HG02870 (cell line): ENCODE measurements at regions not wholly inside any gene's neighbourhood (a gene's known extent, or its start where the extent isn't known, plus 50 kb on each side); places are given as distances from the start of the nearest gene placed in this dataset.
"Not testable (repeated sequence)": the region's sequence is repeated elsewhere in the genome, so short reads cannot be mapped to it uniquely, and the experiment has no call there.

ENCODE experiments used
- ATAC-seq: cut with Tn5 transposase; IDR thresholded peaks from one replicate; pipeline ENCODE4 v1.9.1; 2021; ENCODE audit warnings: mild to moderate bottlenecking, moderate library complexity; ENCODE audit not compliant: unreplicated experiment

- ATAC-seq = no peak
Measured at GRCh38 chrX:138875472-138875871, 164.0 kb upstream of the FGF13 start.

- ATAC-seq = no peak
Measured at GRCh38 chrX:138874271-138874935, 162.9 kb upstream of the FGF13 start.

GRCh38 chrX:138873640-138874039, 162.1 kb upstream of the FGF13 start:
- ATAC-seq = not testable (repeated sequence)

- ATAC-seq = no peak
Measured at GRCh38 chrX:138872537-138872936, 161.0 kb upstream of the FGF13 start.

- no peak for ATAC-seq
Measured at GRCh38 chrX:138871739-138872138, 160.2 kb upstream of the FGF13 start.

GRCh38 chrX:138866643-138867042, 155.1 kb upstream of the FGF13 start:
- ATAC-seq = no peak

GRCh38 chrX:138865093-138865649, 153.7 kb upstream of the FGF13 start:
- no peak for ATAC-seq

GRCh38 chrX:138859421-138859820, 147.9 kb upstream of the FGF13 start:
- ATAC-seq = no peak

- ATAC-seq = no peak
Measured at GRCh38 chrX:138858951-138859350, 147.4 kb upstream of the FGF13 start.

- no peak for ATAC-seq
Measured at GRCh38 chrX:138858438-138858837, 146.9 kb upstream of the FGF13 start.

GRCh38 chrX:138856881-138857604, 145.5 kb upstream of the FGF13 start:
- ATAC-seq = no peak

- no peak for ATAC-seq
Measured at GRCh38 chrX:138853936-138854335, 142.4 kb upstream of the FGF13 start.

GRCh38 chrX:138849521-138849920, 138.0 kb upstream of the FGF13 start:
- ATAC-seq = no peak

- ATAC-seq = no peak
Measured at GRCh38 chrX:138847930-138848329, 136.4 kb upstream of the FGF13 start.

- ATAC-seq = no peak
Measured at GRCh38 chrX:138845786-138846185, 134.3 kb upstream of the FGF13 start.

GRCh38 chrX:138807400-138807799, 95.9 kb upstream of the FGF13 start:
- not testable (repeated sequence) for ATAC-seq

- no peak for ATAC-seq
Measured at GRCh38 chrX:138794246-138794645, 82.7 kb upstream of the FGF13 start.

GRCh38 chrX:138791551-138791950, 80.0 kb upstream of the FGF13 start:
- no peak for ATAC-seq

- no peak for ATAC-seq
Measured at GRCh38 chrX:138788771-138789170, 77.3 kb upstream of the FGF13 start.

GRCh38 chrX:138778576-138778909, 67.0 kb upstream of the FGF13 start:
- ATAC-seq = not testable (repeated sequence)

GRCh38 chrX:138777908-138778575, 66.5 kb upstream of the FGF13 start:
- not testable (repeated sequence) for ATAC-seq

GRCh38 chrX:138777230-138777629, 65.7 kb upstream of the FGF13 start:
- no peak for ATAC-seq
